AG09319 (cell line): ENCODE measurements at regions not wholly inside any gene's neighbourhood (a gene's known extent, or its start where the extent isn't known, plus 50 kb on each side); places are given as distances from the start of the nearest gene placed in this dataset.

Source experiments
- DNase-seq: peaks from one replicate; pipeline ENCODE4 v3.0.0-alpha.2; 2010; ENCODE audit warnings: low read depth; ENCODE audit errors: extremely low read depth
- TF ChIP-seq, protein P1 (sequence below): IDR thresholded peaks from 2 replicates; pipeline ENCODE4 v1.5.1; 2011; ENCODE audit warnings: low read depth, mild to moderate bottlenecking, inconsistent platforms, low read length, moderate library complexity

DNA sequence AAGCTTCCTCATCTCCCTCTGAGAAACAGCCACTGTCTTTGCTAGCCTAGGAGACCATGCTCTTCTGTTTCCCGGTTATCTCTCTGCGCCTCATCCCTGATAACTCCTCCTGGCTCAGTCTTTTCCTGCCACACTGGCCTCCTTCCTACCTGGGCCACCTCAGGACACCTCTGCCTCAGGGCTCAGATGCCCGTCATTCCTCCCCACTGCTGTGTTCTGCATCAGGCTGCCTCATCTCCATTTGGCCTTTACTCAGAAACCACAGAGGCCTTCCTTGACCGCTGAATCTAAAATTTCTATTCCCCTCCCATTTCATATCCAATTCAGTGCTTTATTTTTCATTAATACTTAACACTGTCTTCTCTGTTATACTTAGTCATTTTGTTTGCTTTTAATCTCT lies 311.0 kb upstream of the RGS6 start:
- TF ChIP-seq, protein P1, sequence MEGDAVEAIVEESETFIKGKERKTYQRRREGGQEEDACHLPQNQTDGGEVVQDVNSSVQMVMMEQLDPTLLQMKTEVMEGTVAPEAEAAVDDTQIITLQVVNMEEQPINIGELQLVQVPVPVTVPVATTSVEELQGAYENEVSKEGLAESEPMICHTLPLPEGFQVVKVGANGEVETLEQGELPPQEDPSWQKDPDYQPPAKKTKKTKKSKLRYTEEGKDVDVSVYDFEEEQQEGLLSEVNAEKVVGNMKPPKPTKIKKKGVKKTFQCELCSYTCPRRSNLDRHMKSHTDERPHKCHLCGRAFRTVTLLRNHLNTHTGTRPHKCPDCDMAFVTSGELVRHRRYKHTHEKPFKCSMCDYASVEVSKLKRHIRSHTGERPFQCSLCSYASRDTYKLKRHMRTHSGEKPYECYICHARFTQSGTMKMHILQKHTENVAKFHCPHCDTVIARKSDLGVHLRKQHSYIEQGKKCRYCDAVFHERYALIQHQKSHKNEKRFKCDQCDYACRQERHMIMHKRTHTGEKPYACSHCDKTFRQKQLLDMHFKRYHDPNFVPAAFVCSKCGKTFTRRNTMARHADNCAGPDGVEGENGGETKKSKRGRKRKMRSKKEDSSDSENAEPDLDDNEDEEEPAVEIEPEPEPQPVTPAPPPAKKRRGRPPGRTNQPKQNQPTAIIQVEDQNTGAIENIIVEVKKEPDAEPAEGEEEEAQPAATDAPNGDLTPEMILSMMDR, result no peak
- DNase-seq, result no peak

DNA sequence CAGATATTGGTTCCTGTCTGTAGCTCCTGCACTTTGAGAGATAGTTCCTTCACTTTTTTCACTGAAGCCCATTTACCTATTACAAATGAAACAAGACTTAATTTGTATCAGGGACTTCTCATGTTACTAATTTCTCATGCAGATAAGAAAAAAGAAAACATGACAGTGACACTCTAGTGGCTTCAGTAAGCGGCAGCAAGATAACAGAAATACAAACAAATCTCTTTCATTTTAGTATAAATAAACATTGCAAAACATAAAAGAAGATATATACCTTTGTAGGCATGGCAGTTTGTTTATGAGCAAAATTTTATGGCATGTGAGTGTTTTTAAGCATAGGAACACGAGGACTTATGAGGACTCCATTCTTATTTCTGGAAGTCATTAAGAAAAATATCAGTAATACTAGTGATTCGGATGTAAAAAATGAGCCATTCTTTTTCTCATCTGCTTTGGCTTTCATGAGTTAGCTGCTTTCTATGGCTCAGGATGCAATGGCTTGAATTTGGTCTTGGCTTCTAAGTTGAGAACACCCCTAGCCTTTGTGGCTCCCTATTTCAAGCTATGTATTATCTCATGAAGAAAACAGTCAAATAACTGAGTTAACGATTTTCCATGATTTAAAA lies 310.1 kb upstream of the RGS6 start:
- TF ChIP-seq, protein P1, result no peak
- DNase-seq, result no peak

DNA sequence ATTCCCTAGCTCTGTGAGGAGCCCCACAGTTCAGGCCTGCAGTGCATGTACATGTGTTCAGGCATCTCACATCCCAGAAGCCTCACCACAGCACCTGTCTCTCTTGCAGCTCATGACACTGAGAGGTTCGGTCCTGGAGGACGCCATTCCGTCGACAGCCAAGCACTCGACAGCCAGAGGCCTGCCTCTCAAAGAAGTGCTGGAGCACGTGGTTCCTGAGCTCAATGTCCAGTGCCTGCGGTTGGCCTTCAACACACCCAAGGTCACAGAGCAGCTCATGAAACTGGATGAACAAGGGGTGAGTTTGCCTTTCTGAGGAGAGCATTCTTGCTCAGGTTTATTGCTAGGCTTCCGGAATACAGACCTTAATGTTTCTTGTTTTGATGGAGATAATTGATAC lies 308.3 kb upstream of the RGS6 start:
- DNase-seq, result no peak
- TF ChIP-seq, protein P1, result no peak

DNA sequence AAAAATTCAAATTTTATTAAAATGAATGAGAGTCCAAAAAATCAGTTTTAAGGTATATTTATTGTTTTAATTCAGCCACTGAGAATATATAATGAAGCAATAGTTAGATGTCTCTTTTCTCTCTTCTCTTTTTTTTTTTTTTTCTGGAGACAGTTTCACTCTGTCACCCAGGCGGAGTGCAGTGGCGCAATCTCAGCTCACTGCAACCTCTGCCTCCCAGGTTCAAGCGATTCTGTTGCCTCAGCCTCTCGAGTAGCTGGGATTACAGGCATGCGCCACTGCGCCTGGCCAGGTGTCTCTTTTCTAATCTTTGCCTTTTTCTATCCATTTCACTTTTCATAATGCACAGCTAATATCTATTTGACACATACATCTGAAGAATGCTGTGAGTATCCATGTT lies 307.1 kb upstream of the RGS6 start:
- TF ChIP-seq, protein P1, result no peak
- no peak for DNase-seq

DNA sequence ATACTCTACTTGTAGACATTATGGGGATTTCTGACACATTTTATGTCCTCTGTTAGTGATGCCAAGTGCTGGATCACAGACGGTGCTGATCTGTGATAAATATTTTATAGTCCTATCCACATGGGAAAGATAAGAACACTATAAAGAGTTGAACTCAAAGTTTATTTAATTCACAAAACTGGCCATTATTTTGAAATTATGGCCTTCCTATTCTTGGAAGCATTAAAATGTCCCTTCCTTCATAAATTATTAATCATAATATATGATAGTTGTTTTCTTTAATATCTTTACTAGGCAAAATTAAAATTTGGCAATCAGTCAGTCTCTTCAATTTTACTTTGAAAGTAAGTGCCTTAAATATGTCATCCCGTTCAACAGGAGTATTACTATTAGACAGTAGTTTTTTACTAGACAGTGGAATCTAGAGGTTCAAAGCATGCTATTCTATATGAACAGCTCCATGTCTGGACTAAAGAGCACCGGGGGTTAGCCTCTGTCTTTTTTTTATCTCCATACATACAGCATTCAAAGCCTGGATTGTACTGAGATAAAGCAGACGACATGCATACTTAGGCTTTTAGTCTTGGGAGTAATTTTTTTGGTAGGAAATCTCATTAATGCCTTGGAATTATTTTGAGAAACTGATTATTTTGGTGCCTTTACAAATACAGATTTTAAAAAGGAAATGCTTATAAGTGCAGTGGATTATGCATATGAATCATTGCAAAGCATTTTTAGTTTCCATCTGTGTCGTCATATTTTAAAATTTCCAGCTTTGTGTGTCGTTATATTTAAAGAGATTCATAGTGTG lies 306.1 kb upstream of the RGS6 start:
- TF ChIP-seq, protein P1, result no peak
- no peak for DNase-seq

DNA sequence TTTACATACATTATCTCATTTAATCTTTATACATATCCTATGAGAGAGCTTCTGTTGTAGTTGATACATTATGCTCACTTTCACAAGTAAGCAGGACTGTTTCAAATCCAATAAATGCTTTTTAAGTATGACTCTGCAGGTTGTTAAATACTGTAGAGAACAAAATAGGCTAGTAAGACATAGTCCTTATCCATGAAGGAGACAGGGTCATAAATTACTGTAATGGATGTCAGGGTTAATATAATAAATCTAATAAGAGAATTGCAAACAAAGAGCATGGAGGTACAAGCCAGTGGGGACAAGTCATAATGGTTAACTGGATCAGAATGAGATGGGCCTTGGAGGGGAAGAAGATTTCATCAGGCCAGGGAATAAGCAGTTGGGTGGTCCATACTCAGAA lies 303.8 kb upstream of the RGS6 start:
- no peak for DNase-seq
- TF ChIP-seq, protein P1, result no peak

DNA sequence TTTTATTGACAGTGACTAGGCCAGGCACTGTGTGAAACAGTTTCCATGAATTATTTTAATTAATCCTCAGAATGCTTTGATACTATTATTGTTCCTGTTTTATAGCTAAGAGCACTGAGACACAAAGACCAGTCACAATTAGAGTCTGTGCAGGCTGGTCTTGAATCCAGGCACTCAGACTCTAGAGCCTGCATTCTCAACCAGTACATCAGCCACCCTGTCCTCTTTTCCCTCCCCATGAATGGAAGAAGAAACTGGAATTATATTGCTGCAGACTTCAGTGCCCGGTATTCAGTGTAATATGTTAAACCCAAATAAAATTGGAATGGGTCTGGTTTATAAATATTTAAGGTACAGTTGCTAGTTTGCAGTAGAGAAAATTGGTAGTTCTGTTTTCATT lies 303.0 kb upstream of the RGS6 start:
- TF ChIP-seq, protein P1, result no peak
- DNase-seq, result no peak
